Stomach (tissue), 8 donors: ENCODE measurements at regions not wholly inside any gene's neighbourhood (a gene's known extent, or its start where the extent isn't known, plus 50 kb on each side); places are given as distances from the start of the nearest gene placed in this dataset.

Experiments used
- DNase-seq, 2 donors: peaks; one replicate each; pipeline versions ENCODE4 v3.0.0 to v3.0.0-alpha.2; 2013 to 2019
- H3K27ac ChIP-seq, 5 donors: fragments of 200-600 bp in 4 of 5; sonication (generic) in 4 of 5; one replicate each; pipeline ENCODE4 v1.5.1; 2013 to 2019; ENCODE audit warnings: mild to moderate bottlenecking in 1 of 5, moderate library complexity in 1 of 5
- H3K27me3 ChIP-seq, 3 donors: fragments of 200-600 bp; sonication (generic); one replicate each; pipeline ENCODE4 v1.5.1; 2017 to 2019; ENCODE audit warnings: mixed run types in 1 of 3
- H3K36me3 ChIP-seq, 4 donors: fragments of 200-600 bp; sonication (generic); 1 replicate in 3 of 4; 2 replicates in 1 of 4; pipeline ENCODE4 v1.5.1; 2016 to 2019
- H3K4me1 ChIP-seq, 4 donors: fragments of 200-600 bp; sonication (generic); one replicate each; pipeline ENCODE4 v1.5.1; 2016 to 2019
- H3K4me3 ChIP-seq, 4 donors: fragments of 200-600 bp; sonication (generic) in 3 of 4; one replicate each; pipeline ENCODE4 v1.5.1; 2016 to 2019; ENCODE audit warnings: mild to moderate bottlenecking in 1 of 4
- H3K9me3 ChIP-seq, 4 donors: fragments of 200-600 bp; sonication (generic); one replicate each; pipeline ENCODE4 v1.5.1; 2016 to 2019
- CTCF ChIP-seq, 7 experiments: fragments of 450-650 bp in 4 of 7; fragments of 200-600 bp in 3 of 7; sonication (generic) in 3 of 7; IDR thresholded peaks; one replicate each; pipeline ENCODE4 v1.5.1; 2016 to 2019; ENCODE audit warnings: antibody characterized with exemption in 7 of 7, control low read depth in 2 of 7, mild to moderate bottlenecking in 1 of 7
- EP300 ChIP-seq: sonication (generic); formaldehyde crosslinking; IDR thresholded peaks from one replicate; pipeline ENCODE4 v1.6.1; 2017; ENCODE audit warnings: antibody characterized with exemption
- POLR2A ChIP-seq, 4 donors: fragments of 450-650 bp; IDR thresholded peaks; one replicate each; pipeline ENCODE4 v1.6.1; 2016; ENCODE audit warnings: antibody characterized with exemption in 4 of 4, control low read depth in 2 of 4, mild to moderate bottlenecking in 1 of 4, moderate library complexity in 1 of 4
- POLR2AphosphoS5 ChIP-seq, 3 donors: sonication (generic); formaldehyde crosslinking; IDR thresholded peaks; one replicate each; pipeline ENCODE4 v1.6.1; 2016; ENCODE audit warnings: antibody characterized with exemption in 3 of 3
- WGBS, 5 donors: extraction: QIAGEN DNeasy Blood & Tissue Kit in 3 of 5; methylation state at CpG; one replicate each; pipeline versions ENCODE4 v1.1.5 to v1.1.7; 2013 to 2018; 5-methylcytosine and 5-hydroxymethylcytosine counted together
- intact Hi-C: fragments of 100-400 bp; cut with DNase I; formaldehyde crosslinking; loops from one replicate; pipeline ENCODE4 v1.15.1; 2023; ENCODE audit warnings: low total_unique reads
- donor health status: healthy with polysubstance abuse.
- donor health status: Bipolar disorder and iron deficiency.
- donor health status: healthy.

GRCh38 chr2:61774351-61774750, 79.5 kb downstream of the FAM161A start:
- intact Hi-C loops, result no loop called here
- Histone ChIP-seq H3K4me3 (no peak overlapping the region), H3K36me3 (no peaks in the 10 kb centered on the region), H3K9me3 (no peaks in the 10 kb centered on the region), H3K27ac (no peak overlapping the region), H3K4me1 (no peaks in the 10 kb centered on the region), H3K27me3 (no peaks in the 10 kb centered on the region)
- 61 to 79% (median 74%) methylated on average over 1 of the region's 1 CpG for WGBS, 5 donors
- no peak for DNase-seq
- TF ChIP-seq EP300, result no peak
- TF ChIP-seq CTCF (IDR thresholded peaks at IDR 0.05), result no peak
- TF ChIP-seq POLR2A (IDR thresholded peaks at IDR 0.05), result no peak
- no peak for TF ChIP-seq POLR2AphosphoS5 (IDR thresholded peaks at IDR 0.05)

- Histone ChIP-seq H3K36me3 (no peaks in the 10 kb centered on the region), H3K27me3 (no peaks in the 10 kb centered on the region), H3K9me3 (no peaks in the 10 kb centered on the region), H3K4me3 (no peak overlapping the region), H3K27ac (no peak overlapping the region), H3K4me1 (no peaks in the 10 kb centered on the region)
- intact Hi-C loops, result no loop called here
- DNase-seq, result no peak
- no peak for TF ChIP-seq POLR2A (IDR thresholded peaks at IDR 0.05)
- no peak for TF ChIP-seq CTCF (IDR thresholded peaks at IDR 0.05)
- no peak for TF ChIP-seq EP300
- no peak for TF ChIP-seq POLR2AphosphoS5 (IDR thresholded peaks at IDR 0.05)
- WGBS, 5 donors, result 67 to 80% (median 74%) methylated on average over 7 of the region's 7 CpGs
Observed at GRCh38 chr2:61771904-61772845, 81.7 kb downstream of the FAM161A start.

GRCh38 chr2:61770746-61771145, 83.1 kb downstream of the FAM161A start:
- Histone ChIP-seq H3K27ac (peak overlapping the region in 1 of 5 donors; percentile 10), H3K9me3 (no peaks in the 10 kb centered on the region), H3K36me3 (no peaks in the 10 kb centered on the region), H3K4me1 (no peaks in the 10 kb centered on the region), H3K27me3 (no peaks in the 10 kb centered on the region), H3K4me3 (no peak overlapping the region)
- TF ChIP-seq CTCF (IDR thresholded peaks at IDR 0.05) (no peak), POLR2AphosphoS5 (IDR thresholded peaks at IDR 0.05) (no peak), EP300 (no peak), POLR2A (IDR thresholded peaks at IDR 0.05) (no peak)
- DNase-seq, result peak; percentile 40 to 42
- intact Hi-C loops, result no loop called here

- no peak for DNase-seq
- TF ChIP-seq CTCF (IDR thresholded peaks at IDR 0.05) (no peak), POLR2AphosphoS5 (IDR thresholded peaks at IDR 0.05) (no peak), EP300 (no peak)
- H3K9me3 ChIP-seq, result no peaks in the 10 kb centered on the region
- no peak overlapping the region for H3K4me3 ChIP-seq
- no peaks in the 10 kb centered on the region for H3K36me3 ChIP-seq
- no peaks in the 10 kb centered on the region for H3K27me3 ChIP-seq
- peak overlapping the region in 1 of 5 donors; percentile 10 for H3K27ac ChIP-seq
- intact Hi-C loops, result no loop called here
- no peaks in the 10 kb centered on the region for H3K4me1 ChIP-seq
- WGBS, 5 donors, result 66 to 88% (median 85%) methylated on average over 1 of the region's 1 CpG
Observed at GRCh38 chr2:61770298-61770697, 83.6 kb downstream of the FAM161A start.
